ENCODE measurements at regions not wholly inside any gene's neighbourhood (a gene's known extent, or its start where the extent isn't known, plus 50 kb on each side); places are given as distances from the start of the nearest gene placed in this dataset.

- BruUV-seq (replicated peaks) = no TSS peak
- no peak overlapping the region for H3K9ac ChIP-seq (ENCODE audit: control insufficient read depth, insufficient read depth, low read length)
- H2AFZ ChIP-seq (ENCODE audit: control insufficient read depth, low read depth, low read length) = no peak overlapping the region
- no peaks in the 10 kb centered on the region; the same call in 2 of the 3 replicates for H3K9me3 ChIP-seq (replicated peaks; ENCODE audit: control insufficient read depth, insufficient read depth, low read length)
- SMC1A ChIA-PET (ENCODE audit: uncharacterized antibody, unreplicated experiment) = no interaction called here
- H3K27me3 ChIP-seq (replicated peaks in 1 of 2; ENCODE audit: control insufficient read depth in 2 of 2, insufficient read depth in 2 of 2, low read length in 1 of 2) = no peaks in the 10 kb centered on the region
- H4K20me1 ChIP-seq (ENCODE audit: control insufficient read depth, insufficient read depth) = no peaks in the 10 kb centered on the region
- no peaks in the 10 kb centered on the region for H3K4me1 ChIP-seq (ENCODE audit: control insufficient read depth, insufficient read depth, low read length)
- H3K4me3 ChIP-seq = no peak overlapping the region
- CTCF ChIA-PET = no interaction called here
- ATAC-seq (no peak), FAIRE-seq (no peak), DNase-seq (ENCODE audit: low read depth, low spot score) (no peak)
- in situ Hi-C loops (cut with MboI) (no loop called here), intact Hi-C loops (cut with micrococcal nuclease; ENCODE audit: unreplicated experiment) (no loop called here)
- no peak overlapping the region for H3K27ac ChIP-seq (ENCODE audit: control insufficient read depth, insufficient read depth)
- no peaks in the 10 kb centered on the region for H3K79me2 ChIP-seq (ENCODE audit: control insufficient read depth, insufficient read depth, low read length)
- no peaks in the 10 kb centered on the region for H3K36me3 ChIP-seq (ENCODE audit: control insufficient read depth in 2 of 2, insufficient read depth in 2 of 2, low read length in 1 of 2)
- RAD21 ChIA-PET (ENCODE audit: unreplicated experiment) = no interaction called here
- no peak overlapping the region for H3K4me2 ChIP-seq (ENCODE audit: control insufficient read depth, insufficient read depth)
- 54% methylated on average over 24 of the region's 24 CpGs for WGBS (ENCODE audit: insufficient coverage, insufficient replicate concordance, low lambda C conversion rate, missing lambda C conversion rate)
- TF ChIP-seq ZSCAN29 (IDR thresholded peaks at IDR 0.05) (no peak), NKRF (conservative IDR thresholded peaks at IDR 0.05) (no peak), SIN3A (IDR thresholded peaks at IDR 0.05; ENCODE audit: low read depth, low read length) (no peak), RFX5 (IDR thresholded peaks at IDR 0.05; ENCODE audit: low read depth, low read length) (no peak), REST (IDR thresholded peaks at IDR 0.05; ENCODE audit: low read depth, low read length) (no peak)
- TF ChIP-seq, protein P1, sequence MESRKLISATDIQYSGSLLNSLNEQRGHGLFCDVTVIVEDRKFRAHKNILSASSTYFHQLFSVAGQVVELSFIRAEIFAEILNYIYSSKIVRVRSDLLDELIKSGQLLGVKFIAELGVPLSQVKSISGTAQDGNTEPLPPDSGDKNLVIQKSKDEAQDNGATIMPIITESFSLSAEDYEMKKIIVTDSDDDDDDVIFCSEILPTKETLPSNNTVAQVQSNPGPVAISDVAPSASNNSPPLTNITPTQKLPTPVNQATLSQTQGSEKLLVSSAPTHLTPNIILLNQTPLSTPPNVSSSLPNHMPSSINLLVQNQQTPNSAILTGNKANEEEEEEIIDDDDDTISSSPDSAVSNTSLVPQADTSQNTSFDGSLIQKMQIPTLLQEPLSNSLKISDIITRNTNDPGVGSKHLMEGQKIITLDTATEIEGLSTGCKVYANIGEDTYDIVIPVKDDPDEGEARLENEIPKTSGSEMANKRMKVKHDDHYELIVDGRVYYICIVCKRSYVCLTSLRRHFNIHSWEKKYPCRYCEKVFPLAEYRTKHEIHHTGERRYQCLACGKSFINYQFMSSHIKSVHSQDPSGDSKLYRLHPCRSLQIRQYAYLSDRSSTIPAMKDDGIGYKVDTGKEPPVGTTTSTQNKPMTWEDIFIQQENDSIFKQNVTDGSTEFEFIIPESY (IDR thresholded peaks at IDR 0.05) = no peak
- POLR2A ChIA-PET = no interaction called here
Measured at GRCh38 chr10:131532745-131533341, 221.3 kb upstream of the TCERG1L start.
